GM19438 (cell line): ENCODE measurements at regions not wholly inside any gene's neighbourhood (a gene's known extent, or its start where the extent isn't known, plus 50 kb on each side); places are given as distances from the start of the nearest gene placed in this dataset.

Source experiments
- ATAC-seq: cut with Tn5 transposase; IDR thresholded peaks from one replicate; pipeline ENCODE4 v1.9.1; 2021; ENCODE audit warnings: low read depth; ENCODE audit not compliant: unreplicated experiment

DNA sequence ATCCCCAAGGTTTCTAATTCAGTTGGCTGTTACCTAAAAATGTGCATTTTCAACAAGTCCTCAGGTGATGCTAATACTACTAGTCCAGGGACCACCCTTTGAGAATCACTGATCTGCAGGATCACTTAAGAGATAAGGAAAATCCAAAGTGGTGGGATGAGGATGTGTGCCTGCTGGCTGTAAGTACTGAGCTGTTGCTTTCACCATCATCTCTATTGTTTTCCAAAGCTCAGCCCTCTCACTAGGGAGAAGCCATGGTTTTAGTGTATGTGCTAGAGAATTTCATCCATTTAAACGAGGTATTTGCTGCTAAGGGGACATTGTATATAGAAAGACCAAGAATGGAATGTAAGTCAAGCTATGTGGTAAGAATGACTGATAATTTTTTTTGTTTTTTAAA is 202.3 kb downstream of the KIF21A start:
- no peak for ATAC-seq

DNA sequence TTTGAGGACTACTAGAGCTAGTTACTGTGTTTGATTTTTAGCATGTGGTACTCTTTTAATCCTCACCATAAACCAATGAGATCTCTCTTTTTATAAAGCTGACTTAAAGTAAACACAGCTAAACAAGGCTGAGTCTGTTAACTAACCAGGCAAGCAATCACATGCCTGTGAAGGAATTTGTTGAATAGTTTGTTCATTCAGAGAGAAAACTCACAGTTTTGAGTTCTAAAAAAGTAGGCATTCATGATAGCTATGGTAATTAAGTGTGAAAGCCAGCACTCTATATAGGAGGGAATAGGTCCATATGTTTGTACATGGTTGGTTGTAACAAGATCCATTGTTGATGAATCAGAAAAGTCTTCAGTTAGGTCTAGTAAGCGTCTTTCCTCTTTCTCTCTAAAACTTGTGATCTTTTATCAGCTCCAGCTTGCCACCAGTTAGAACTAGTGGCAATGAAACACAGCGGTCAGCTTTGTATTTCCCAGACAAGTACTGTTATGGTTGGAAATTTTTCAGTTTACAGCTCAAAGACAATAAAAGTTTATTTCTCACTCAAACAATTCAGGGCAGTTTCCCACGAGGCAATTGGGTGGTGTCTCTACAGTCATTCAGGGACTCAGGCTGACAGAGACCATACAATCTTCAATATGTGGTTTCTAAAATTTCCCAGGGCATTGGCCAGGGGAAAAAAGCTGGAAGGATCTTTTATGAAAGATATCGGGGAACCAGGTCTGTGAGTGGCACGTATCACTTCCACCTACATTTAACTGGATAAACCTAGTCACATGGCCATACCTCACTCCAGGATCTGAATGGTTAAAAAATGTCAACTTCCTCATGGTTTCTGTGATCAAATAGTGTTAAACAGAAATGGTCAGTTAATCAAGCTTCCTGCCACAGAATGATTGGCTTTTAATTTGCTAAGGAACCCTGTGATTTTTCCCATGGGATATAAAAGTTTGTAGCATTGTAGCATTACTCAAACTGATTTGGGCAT is 203.1 kb downstream of the KIF21A start:
- ATAC-seq: no peak

DNA sequence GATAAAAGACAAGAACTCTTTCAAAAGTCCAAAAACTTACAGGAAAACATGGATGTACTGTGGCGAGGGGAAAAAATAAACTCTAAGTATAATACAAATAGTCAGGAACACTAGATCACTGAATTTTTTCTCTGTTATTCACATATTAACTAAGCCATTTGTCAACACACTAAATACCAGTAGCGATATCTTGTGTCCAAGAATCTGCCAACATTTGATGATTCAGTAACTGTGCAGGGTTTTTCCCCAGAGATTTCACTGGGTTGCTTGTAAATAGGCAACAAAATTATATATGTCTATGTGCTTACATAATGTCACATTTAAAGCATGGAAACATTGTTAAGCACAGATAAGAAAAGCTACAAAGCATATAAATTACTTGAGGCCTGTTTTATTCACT is 205.9 kb downstream of the KIF21A start:
- ATAC-seq: no peak

DNA sequence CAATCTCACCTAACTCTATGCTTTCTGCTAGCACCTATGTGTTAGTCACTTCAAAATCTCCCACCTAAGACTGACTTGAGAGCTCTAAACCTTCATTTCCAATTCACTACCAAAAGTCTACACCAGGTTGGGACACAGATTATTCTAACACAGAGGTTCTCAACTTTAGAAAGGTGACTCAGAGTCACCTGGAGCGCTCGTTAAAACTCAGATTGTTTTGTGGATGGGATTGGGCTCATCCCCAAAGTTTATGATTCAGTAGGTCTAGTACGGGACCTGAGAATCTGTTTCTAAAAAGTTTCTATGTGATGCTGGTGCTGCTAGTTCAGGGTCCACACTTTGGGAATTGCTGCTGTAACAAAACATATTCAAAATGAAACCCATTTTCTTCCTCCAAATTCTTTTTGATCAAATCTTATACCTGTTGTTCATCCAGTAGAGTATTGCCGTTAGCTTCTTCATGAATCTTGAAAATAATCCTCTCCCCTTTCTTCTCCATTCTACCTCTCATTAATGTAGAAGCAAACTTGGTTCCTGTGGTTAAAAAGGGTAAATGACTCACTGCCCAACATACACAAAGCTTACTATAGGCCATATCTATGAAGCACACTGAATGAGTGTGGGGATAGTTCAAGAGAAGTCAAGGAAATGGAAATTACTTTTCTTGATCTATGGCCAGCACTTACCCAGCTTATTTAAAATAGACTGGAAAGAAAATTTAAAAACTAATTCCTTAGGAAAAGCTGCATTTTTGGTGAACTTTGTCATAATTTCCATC is 206.7 kb downstream of the KIF21A start:
- no peak for ATAC-seq

DNA sequence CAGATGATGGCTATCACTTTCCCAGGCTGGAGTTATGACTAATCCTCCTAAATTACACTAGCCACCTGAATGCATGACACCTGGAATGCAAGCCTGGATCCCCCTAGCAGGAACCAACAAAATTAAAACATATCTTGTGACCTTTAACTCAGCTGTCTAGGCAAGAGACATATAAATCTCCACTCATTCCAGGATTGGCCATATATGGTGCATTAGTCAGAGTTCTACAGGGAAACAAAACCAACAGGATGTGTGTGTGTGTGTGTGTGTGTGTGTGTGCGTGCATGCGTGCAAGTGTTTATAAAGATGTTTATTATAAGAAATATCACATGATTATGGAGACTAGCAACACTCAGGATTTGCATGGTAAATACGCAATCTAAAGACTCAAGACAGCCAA is 212.8 kb downstream of the KIF21A start:
- no peak for ATAC-seq

DNA sequence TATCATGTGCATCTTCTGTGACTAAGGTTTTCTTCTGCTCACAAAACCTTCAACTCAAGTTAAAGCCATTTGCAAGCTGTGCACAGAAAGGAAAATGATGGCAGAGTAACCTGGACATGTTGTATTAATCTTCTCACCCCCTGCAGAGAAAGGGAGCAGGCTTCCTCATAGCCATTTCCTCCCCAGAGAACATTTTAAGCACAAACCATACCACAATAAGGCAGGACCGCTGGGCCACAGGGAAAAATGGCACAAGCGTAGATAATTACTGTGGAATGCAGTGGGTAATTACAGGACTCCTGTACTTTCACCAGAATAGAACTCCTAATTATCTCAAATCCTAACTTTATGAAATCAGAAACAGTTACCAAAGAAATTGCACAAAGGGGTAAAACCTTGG is 215.7 kb downstream of the KIF21A start:
- no peak for ATAC-seq

DNA sequence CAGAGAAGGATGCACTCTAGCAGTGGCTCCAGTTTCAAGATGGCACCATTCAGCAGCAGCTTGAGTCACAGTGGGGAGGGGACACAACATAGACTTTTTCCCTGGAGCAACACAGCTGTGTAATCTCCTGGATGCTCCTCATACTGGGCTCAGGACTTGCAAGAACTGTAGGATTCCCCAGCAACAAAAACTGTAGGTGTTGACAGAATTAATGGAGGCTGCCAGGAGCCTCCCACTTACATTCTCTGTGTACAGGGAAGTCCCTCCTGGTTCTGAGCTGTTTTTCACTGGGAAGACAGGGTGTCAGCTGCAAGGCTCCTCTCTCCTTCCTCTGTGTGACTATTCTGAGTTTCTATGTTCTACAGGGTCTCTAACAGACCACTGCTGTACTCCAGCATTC is 217.9 kb downstream of the KIF21A start:
- ATAC-seq: no peak

DNA sequence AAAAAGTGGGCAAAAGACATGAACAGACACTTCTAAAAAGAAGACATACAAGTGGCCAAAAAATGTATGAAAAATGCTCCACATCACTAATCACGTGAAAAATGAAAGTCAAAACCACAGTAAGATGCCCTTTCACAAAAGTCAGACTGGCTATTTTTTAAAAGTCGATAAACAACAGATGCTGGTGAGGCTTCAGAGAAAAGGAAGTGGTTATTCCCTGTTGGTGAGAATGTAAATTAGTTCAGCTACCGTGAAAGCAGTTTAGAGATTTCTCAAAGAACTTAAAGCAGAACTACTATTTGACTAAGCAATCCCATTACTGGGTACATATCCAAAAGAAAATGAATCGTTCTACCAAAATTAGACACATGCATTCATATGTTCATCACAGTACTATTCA is 237.0 kb downstream of the KIF21A start:
- no peak for ATAC-seq

DNA sequence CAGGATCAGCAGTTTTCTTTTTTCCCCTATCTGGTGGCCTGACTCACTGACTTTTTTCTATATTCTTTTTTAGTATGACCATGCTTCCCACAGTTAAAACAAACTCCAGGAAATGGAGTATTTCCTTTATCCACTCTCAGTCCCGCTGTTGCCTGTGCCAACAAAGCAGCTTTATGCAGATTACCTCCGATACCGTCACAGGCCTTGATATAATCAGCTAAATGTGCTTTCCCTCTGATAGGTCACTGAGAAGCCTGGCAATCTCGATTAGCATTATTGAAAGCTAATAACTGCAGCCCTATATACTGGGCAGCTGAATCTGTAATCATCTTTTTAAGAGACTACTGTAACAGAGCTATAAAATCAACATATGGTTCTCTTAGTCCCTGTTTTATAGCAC is 243.6 kb downstream of the KIF21A start:
- no peak for ATAC-seq

DNA sequence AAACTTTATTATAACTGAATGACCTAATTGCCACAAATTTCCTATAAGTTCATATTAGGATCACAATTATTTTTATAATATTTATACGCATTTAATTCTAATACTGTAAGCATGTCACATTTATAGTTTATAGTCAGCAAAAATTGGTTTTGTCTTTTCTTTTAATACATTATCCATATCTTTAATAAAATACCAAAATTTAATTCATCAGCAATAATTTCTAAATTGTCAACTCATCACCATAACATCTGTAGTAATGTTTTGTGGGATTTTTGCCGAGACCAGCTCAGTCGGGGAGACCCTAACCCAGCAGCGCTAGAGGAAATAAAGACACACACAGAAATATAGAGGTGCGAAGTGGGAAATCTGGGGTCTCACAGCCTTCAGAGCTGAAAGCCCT is 254.2 kb downstream of the KIF21A start:
- no peak for ATAC-seq

DNA sequence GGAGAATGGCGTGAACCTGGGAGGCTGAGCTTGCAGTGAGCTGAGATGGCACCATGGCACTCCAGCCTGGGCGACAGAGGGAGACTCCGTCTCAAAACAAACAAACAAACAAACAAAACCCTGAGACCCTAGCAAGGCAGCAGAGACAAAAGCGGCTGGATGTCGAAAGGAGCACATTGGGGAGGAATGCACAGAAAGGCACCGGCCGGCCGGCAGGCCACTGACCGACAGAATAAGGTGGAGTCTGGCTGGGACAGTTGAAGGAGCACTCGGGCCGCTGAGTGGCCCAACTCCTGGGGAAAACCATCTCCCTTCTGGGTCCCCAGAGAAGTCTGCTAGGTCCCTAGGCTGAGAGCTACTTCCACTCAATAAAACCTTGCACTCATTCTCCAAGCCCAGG is 256.2 kb downstream of the KIF21A start:
- no peak for ATAC-seq

DNA sequence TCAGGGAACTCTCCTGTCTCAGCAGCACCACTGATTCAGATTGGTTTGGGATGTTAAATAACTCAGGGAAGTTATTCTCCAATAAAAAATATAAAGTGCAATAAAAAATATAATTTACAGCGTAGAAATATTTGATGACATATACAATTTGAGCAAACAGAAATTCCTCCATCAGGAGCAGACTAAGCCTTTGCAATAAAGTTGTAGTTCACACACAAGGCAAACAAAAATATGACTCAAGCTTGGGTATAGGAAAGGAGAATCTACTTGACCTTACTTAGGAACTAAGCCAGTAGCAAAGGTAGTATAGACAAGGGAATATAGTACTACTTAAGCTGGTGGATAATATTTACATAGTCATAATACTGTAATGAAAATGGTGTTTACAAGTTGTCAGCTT is 264.1 kb downstream of the KIF21A start:
- no peak for ATAC-seq

DNA sequence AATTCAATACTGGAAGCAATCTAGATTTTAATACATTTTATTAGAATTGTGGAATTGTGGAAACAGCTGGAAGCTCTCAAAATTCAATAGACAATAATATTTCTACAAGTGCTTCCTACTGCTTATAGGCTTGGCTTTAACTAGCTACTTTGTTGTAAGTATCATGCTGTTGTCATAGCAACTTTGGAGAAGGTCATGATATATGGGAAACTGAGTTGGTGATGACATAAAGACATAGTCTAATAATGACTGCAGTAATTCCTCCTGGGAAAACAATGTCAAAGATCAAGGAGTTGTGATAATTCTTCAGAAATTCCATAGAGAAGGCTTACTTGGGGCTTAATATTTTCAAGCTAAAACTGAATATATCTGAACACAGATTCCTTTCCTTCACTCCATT is 266.6 kb downstream of the KIF21A start:
- no peak for ATAC-seq

DNA sequence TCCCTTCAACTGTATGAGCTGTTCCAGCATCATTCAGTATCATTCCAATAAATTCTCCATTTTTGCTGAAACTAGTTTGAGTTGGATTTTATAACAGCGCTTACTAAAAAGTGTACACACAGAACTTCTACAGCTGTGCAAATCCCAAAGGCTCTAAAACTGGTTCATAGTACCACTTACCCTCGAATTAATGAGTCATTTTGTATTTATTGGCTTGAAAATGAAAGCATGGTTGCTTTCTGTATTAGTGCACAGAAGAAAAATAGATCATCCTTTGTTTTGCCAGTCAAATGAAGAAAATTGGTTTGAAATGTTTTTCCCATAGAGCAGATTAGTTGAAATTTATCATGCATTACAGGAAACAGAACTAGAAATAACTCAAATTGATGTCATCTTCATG is 268.3 kb upstream of the CPNE8 start:
- ATAC-seq: no peak

DNA sequence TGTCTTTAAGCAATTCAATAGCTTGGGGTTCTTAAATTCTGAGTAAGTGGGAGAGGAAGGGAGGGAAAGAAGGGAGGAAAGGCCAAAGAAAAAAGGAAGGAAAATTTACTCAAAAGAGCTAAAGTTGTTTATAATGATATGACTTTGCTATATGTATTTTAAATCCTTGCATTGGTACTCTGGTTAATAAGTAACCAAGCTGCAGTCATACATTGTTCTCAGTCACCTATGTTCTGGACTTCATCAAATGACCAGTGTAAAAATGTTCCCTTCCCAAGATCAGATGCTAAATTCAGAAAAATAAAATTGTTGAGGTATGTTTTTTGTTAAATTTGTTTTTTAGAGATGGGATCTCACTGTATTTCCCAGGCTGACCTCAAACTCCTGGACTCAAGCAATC is 259.9 kb upstream of the CPNE8 start:
- no peak for ATAC-seq

DNA sequence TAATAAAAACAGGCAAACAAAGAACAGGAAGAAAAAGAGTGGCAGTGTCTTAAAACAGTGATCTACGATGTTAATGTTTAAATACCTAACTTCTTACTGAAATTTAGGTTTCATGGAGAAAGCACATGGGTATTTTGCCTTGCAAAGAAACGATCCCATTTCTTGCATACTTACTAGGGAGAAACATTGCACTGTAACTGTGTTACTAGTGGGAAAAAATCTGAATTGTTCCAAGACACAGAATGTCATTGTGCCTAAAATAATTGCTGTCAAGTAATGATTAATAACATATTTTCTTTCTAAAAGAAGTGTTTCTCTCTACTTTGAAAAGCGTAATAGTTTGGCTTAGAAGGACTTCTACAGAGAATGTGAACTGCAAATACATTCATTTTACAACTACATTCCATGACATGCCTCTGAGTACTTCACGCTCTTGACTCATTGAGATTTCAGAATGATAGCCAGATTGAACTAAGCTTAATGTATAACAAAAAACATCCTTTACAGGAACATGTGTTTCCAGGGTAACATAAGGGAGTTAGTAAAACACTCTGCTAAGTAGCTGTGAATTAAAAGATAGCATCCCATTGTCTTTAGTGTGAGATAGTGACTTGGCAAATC is 256.2 kb upstream of the CPNE8 start:
- ATAC-seq: no peak

DNA sequence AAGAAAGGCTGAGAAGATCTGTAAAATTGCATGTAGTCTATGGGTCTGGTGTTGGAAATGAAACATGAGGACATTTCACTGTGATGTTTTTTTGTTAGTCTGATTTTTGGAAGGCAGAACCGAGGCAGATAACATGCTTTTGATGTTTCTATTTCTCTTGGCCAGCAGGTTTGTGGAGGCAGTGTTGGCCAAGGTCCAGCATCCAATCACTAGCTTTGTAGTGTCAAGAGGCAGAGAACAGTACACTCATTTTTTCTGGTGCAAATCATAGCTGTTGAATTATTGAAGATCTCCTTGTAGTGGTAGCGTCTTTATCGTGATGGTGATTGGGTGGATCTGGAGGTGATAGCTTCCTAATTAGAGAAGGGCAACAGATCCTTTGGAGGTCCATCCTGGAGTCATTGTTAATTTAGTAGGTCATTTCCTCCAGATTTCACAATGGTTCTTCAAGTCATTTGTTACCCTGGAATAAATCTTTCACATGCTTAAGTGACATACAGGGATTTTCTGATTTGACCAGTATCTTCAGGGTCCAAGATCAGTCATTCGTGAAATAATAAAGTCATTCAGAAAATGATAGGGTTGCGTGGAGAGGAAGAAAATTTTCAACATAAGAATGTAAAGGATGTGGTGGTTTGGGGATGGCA is 252.4 kb upstream of the CPNE8 start:
- ATAC-seq: no peak

DNA sequence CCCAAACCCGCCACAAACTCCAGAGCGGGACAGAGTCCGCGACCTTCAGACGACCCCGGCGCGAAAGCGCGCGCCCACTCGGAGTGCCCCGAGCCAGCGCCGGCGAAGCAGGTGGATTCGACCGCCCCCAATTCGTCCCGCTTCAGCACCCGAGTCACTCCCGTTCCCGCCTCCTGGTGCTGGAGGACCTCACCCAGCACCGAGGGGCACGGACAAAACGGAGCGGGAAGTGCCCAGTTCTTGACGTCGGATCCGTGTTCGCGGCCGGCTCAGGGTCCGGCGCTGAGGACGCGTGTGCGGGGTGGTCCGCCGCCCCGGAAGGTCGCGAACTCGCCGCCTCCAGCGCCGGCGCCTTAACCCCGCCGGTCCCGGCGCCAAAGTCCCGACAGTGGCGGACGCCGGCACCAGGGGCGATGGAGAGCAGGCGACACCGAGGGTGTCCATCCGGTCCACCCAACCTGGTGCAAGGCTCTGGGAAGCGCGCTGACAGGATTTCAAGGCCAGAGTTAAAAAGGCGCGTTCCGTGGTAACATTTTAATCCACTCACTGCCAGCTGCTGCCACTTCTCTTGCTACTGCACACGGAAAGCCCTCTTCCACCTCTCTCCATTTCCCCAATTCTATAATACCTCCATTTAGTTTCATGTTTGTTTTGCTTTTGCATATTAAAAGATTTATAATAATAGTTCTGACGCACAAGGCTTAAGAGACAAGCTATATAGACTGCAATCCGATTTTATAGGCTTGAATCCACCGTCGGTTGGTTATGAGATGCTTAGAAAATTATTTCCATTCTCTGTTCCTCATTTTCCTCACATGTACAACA is 240.0 kb upstream of the CPNE8 start:
- peak; percentile 97 for ATAC-seq

DNA sequence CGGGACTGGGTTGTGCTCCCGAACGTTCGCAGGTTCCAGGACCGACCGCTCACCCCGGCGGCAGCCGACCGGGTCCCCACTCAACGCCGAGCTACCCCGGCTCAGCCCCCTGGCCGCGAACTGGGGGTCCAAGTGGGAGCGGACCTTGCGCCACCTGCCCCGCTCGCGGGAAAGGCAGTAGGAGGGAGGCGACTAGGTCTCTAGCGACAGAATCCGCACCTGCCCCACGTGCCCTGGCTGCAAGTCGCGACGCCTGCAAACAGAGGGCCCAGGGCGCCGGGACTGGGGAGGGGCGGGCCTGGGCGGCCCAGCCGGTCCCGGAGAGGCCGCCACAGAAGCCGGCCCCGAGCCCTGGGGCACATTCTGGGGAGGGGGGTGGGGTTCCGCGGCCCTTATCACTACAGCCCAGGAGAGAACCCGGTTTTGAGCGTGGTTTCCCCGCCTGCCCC is 239.2 kb upstream of the CPNE8 start:
- ATAC-seq: no peak

DNA sequence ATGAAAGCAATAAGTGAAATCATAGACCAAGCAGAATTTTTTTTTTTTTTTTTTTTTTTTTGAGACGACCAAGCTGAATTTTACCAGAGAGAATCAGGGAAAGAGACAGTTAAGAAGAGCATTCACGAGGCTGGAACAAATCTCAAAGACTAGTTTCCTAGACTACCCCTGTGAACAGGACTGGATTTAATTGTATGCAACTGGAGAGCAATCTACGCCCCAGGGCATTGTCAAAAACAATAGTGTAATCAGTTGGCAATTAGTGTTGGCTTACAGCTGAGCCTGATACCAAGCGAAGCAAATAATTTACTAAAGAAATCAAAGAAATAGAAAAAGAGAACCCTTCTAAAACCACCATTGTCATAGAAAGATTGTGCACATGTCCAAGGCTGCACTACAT is 232.9 kb upstream of the CPNE8 start:
- no peak for ATAC-seq
